ENCODE measurements at regions not wholly inside any gene's neighbourhood (a gene's known extent, or its start where the extent isn't known, plus 50 kb on each side); places are given as distances from the start of the nearest gene placed in this dataset.
"Not testable (repeated sequence)": the region's sequence is repeated elsewhere in the genome, so short reads cannot be mapped to it uniquely, and the experiment has no call there.

DNA sequence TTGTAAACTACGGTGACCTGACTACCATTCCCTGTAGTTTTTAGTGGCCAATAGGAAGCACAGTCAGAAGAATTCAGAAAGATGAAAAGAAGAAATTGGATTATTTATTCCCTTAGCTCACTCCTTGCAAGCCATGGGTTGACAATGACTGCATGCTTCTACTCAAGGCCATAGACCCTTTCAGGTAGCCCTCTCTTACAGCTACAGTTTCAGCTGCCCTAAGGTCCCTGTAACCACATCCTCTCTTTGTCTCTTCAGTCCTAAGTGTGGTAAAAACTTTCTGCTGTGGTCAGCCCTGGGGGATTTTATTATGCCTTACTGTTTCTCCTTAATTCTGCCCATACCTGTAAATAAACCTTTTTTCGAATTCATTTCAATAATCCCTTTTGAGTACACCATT, 551.8 kb upstream of the TGIF2LX start:
- H3K79me2 ChIP-seq (ENCODE audit: control insufficient read depth in 1 of 2, insufficient read depth in 2 of 2, low read length in 2 of 2); H4K91ac ChIP-seq (replicated peaks; ENCODE audit: insufficient read length, low read length); H3K4me1 ChIP-seq (replicated peaks in 1 of 4; ENCODE audit: control insufficient read depth in 3 of 4, insufficient read depth in 4 of 4, low read length in 3 of 4); H3K27me3 ChIP-seq (replicated peaks in 1 of 4; ENCODE audit: control insufficient read depth in 3 of 4, extremely low read depth in 1 of 4, insufficient read depth in 3 of 4, low read length in 3 of 4); H3K36me3 ChIP-seq (ENCODE audit: control insufficient read depth in 2 of 4, insufficient read depth in 4 of 4, low read length in 3 of 4); H3K27ac ChIP-seq (ENCODE audit: low read depth, low read length); FAIRE-seq; H3K56ac ChIP-seq (replicated peaks; ENCODE audit: insufficient read length, low read depth, low read length); H3K9ac ChIP-seq (replicated peaks in 1 of 4; ENCODE audit: extremely low read depth in 1 of 4, low read depth in 3 of 4, low read length in 3 of 4); H4K20me1 ChIP-seq (replicated peaks in 1 of 2; ENCODE audit: control insufficient read depth in 1 of 2, insufficient read depth in 2 of 2, low read length in 2 of 2); H3K18ac ChIP-seq (ENCODE audit: extremely low read depth, low read length); H3K23me2 ChIP-seq (ENCODE audit: low read depth, low read length); H3K9me3 ChIP-seq (ENCODE audit: insufficient read depth in 2 of 2, low read depth in 1 of 2, low read length in 1 of 2); H3K4ac ChIP-seq (replicated peaks; ENCODE audit: insufficient read length, low read depth, low read length); H4K8ac ChIP-seq (ENCODE audit: extremely low read depth, insufficient read depth, low read length); CTCF ChIA-PET (ENCODE audit: partially characterized antibody); DNase-seq (ENCODE audit: low read depth in 1 of 2, low spot score in 2 of 2); H3K14ac ChIP-seq (ENCODE audit: insufficient read length); H3K4me3 ChIP-seq (ENCODE audit: extremely low read depth in 1 of 4, insufficient read depth in 2 of 4, low read depth in 3 of 4, low read length in 4 of 4); H4K5ac ChIP-seq (ENCODE audit: insufficient read length, low read depth, low read length); H2BK12ac ChIP-seq (ENCODE audit: low read depth, low read length); H2BK20ac ChIP-seq (ENCODE audit: low read length); H2BK15ac ChIP-seq (ENCODE audit: low read length); H3K79me1 ChIP-seq (ENCODE audit: low read depth, low read length); H2AK5ac ChIP-seq (ENCODE audit: low read depth, low read length); POLR2A ChIA-PET (ENCODE audit: partially characterized antibody); H2BK5ac ChIP-seq (ENCODE audit: low read depth, low read length); H2AFZ ChIP-seq (ENCODE audit: low read length); H3K23ac ChIP-seq (ENCODE audit: insufficient read length); H2BK120ac ChIP-seq (replicated peaks; ENCODE audit: low read depth, low read length); H3K4me2 ChIP-seq (ENCODE audit: insufficient read depth in 1 of 2, low read depth in 2 of 2, low read length in 2 of 2): not testable (repeated sequence)
- 93% methylated on average over 2 of the region's 2 CpGs; no CpG with 5 or more reads in 1 of the 2 experiments for WGBS, 2 experiments (ENCODE audit: extremely low coverage in 1 of 2, insufficient coverage in 1 of 2, insufficient read length in 1 of 2, insufficient replicate concordance in 2 of 2, low coverage in 1 of 2, low lambda C conversion rate in 2 of 2, missing lambda C conversion rate in 1 of 2)

DNA sequence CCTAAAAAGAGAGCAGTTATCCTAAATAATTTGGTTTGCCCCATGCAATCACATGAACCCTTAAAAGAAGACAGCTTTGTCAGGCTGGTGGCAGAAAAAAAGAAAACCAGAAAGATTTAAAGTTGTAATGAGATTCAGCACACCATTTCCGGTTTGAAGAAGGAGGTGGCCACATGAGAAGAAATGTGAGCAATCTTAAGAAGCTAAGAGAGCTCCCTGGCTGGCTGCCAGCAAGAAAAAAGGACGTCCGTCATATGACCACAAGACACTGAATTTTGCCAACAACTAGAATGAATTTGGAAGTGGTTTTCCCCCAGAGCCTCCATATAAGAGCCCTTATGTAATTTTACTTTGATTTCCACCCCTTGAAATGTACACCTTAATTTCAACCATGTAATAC, 528.7 kb upstream of the TGIF2LX start:
- WGBS, 2 experiments (ENCODE audit: extremely low coverage in 1 of 2, insufficient coverage in 1 of 2, insufficient read length in 1 of 2, insufficient replicate concordance in 2 of 2, low coverage in 1 of 2, low lambda C conversion rate in 2 of 2, missing lambda C conversion rate in 1 of 2), result no CpG with 5 or more reads among the region's 3 CpGs

More for the DNA sequence above, 528.7 kb upstream of the TGIF2LX start:
- H3K79me2 ChIP-seq (ENCODE audit: control insufficient read depth in 1 of 2, insufficient read depth in 2 of 2, low read length in 2 of 2); DNase-seq (ENCODE audit: low read depth in 1 of 2, low spot score in 2 of 2); H3K9me3 ChIP-seq (ENCODE audit: insufficient read depth in 2 of 2, low read depth in 1 of 2, low read length in 1 of 2); H2BK5ac ChIP-seq (ENCODE audit: low read depth, low read length); H3K4me1 ChIP-seq (replicated peaks in 1 of 4; ENCODE audit: control insufficient read depth in 3 of 4, insufficient read depth in 4 of 4, low read length in 3 of 4); H3K4me2 ChIP-seq (ENCODE audit: insufficient read depth in 1 of 2, low read depth in 2 of 2, low read length in 2 of 2); POLR2A ChIA-PET (ENCODE audit: partially characterized antibody); H2BK12ac ChIP-seq (ENCODE audit: low read depth, low read length); H3K79me1 ChIP-seq (ENCODE audit: low read depth, low read length); CTCF ChIA-PET (ENCODE audit: partially characterized antibody); FAIRE-seq; H2AK5ac ChIP-seq (ENCODE audit: low read depth, low read length); H2BK120ac ChIP-seq (replicated peaks; ENCODE audit: low read depth, low read length); H3K9ac ChIP-seq (replicated peaks in 1 of 4; ENCODE audit: extremely low read depth in 1 of 4, low read depth in 3 of 4, low read length in 3 of 4); H3K23ac ChIP-seq (ENCODE audit: insufficient read length); H4K5ac ChIP-seq (ENCODE audit: insufficient read length, low read depth, low read length); H2BK20ac ChIP-seq (ENCODE audit: low read length); H4K91ac ChIP-seq (replicated peaks; ENCODE audit: insufficient read length, low read length); H3K27ac ChIP-seq (ENCODE audit: low read depth, low read length); H3K4me3 ChIP-seq (ENCODE audit: extremely low read depth in 1 of 4, insufficient read depth in 2 of 4, low read depth in 3 of 4, low read length in 4 of 4); H4K8ac ChIP-seq (ENCODE audit: extremely low read depth, insufficient read depth, low read length); H2AFZ ChIP-seq (ENCODE audit: low read length); H3K18ac ChIP-seq (ENCODE audit: extremely low read depth, low read length); H4K20me1 ChIP-seq (replicated peaks in 1 of 2; ENCODE audit: control insufficient read depth in 1 of 2, insufficient read depth in 2 of 2, low read length in 2 of 2); H3K23me2 ChIP-seq (ENCODE audit: low read depth, low read length); H3K4ac ChIP-seq (replicated peaks; ENCODE audit: insufficient read length, low read depth, low read length); H3K56ac ChIP-seq (replicated peaks; ENCODE audit: insufficient read length, low read depth, low read length); H2BK15ac ChIP-seq (ENCODE audit: low read length); H3K14ac ChIP-seq (ENCODE audit: insufficient read length); H3K27me3 ChIP-seq (replicated peaks in 1 of 4; ENCODE audit: control insufficient read depth in 3 of 4, extremely low read depth in 1 of 4, insufficient read depth in 3 of 4, low read length in 3 of 4); H3K36me3 ChIP-seq (ENCODE audit: control insufficient read depth in 2 of 4, insufficient read depth in 4 of 4, low read length in 3 of 4): not testable (repeated sequence)
